Left renal cortex interstitium (tissue), 4 donors: ENCODE measurements at regions not wholly inside any gene's neighbourhood (a gene's known extent, or its start where the extent isn't known, plus 50 kb on each side); places are given as distances from the start of the nearest gene placed in this dataset.
"Not testable (repeated sequence)": the region's sequence is repeated elsewhere in the genome, so short reads cannot be mapped to it uniquely, and the experiment has no call there.

ENCODE experiments used
- DNase-seq, 4 donors: peaks; one replicate each; pipeline ENCODE4 v3.0.0-alpha.2; 2013; ENCODE audit warnings: low read depth in 4 of 4, low spot score in 2 of 4, missing footprints in 1 of 4

DNA sequence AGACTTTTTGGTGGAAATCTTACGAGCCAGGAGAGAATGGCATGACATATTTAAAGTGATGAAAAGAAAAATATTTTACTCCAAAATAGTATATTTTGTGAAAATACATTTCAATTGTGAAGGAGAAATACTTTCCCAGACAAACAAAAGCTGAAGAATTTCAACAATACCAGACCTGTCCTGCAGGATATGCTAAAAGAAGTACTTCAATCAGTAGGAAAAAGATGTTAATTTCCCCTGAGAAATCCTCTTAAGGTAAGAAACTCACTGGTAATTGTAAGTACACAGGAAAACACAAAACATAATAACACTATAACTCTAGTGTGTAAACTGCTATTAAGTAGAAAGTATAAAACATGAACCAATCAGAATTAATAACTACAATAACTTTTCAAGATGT lies 341.8 kb upstream of the GJE1 start:
- no peak for DNase-seq

GRCh38 chr6:141788096-141788495 lies 344.6 kb upstream of the GJE1 start:
- no peak for DNase-seq

- no peak for DNase-seq
Observed at GRCh38 chr6:141783585-141783984, 349.1 kb upstream of the GJE1 start.

DNA sequence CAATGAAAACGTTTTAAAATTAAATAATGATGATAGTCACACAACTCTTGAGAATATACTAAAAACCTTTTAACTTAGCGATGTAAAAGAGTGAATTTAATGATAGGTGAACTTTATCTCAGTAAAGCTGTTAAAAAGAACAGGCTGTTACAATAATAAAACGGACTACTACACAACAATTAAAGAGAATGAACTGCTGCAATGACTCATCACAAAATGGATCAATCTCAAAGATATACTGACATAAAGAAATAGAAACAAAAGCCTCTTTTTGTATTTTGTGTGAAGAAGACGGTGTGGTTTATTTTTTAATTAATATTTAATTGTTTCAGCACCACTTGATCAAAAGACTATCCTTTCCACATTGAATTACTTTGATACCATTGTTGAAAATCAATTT lies 352.4 kb upstream of the GJE1 start:
- no peak for DNase-seq

DNA sequence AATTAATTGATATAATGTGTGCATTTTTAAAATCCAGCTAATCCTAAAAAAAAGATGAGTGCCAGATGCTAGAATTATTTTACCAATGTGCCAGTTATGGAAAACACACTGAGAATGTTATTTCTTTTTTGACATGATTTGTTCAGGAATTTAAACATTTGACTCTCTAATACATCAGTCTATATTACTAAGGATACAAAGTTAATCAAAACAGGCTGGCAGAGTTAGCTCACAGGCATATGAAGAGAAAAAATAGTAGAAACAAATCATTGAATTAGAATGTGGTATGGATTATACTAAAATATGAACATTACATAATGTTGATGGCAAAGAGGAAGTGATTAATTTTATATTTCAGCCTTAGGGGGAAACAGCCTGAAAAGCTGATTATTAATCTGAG lies 368.3 kb upstream of the GJE1 start:
- no peak for DNase-seq

- DNase-seq = no peak
Observed at GRCh38 chr6:141758430-141758829, 374.3 kb upstream of the GJE1 start.

- DNase-seq = no peak
Observed at GRCh38 chr6:141753180-141753579, 379.5 kb upstream of the GJE1 start.

- no peak for DNase-seq
Observed at GRCh38 chr6:141752677-141753076, 380.0 kb upstream of the GJE1 start.

- DNase-seq = not testable (repeated sequence)
Observed at GRCh38 chr6:141746324-141746723, 386.4 kb upstream of the GJE1 start.

DNA sequence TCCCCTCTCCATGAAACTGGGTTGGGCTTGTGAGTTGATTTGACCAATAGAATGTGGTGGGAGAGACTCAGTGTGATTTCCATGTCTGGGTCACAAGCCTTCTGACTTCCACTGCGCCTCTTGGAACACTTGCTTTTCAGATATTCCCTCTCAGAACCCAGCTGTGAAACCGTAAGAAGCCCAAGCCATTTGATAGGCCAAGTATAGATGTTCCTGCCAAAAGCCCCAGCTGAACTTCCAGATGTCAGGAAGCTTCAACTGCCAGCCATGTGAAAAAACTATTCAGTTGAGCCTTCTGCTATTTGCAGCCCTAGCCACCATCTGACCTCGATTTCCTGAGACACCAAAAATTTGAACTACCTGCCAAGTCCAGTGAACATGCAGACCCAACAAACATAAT lies 387.8 kb upstream of the GJE1 start:
- DNase-seq = no peak

DNA sequence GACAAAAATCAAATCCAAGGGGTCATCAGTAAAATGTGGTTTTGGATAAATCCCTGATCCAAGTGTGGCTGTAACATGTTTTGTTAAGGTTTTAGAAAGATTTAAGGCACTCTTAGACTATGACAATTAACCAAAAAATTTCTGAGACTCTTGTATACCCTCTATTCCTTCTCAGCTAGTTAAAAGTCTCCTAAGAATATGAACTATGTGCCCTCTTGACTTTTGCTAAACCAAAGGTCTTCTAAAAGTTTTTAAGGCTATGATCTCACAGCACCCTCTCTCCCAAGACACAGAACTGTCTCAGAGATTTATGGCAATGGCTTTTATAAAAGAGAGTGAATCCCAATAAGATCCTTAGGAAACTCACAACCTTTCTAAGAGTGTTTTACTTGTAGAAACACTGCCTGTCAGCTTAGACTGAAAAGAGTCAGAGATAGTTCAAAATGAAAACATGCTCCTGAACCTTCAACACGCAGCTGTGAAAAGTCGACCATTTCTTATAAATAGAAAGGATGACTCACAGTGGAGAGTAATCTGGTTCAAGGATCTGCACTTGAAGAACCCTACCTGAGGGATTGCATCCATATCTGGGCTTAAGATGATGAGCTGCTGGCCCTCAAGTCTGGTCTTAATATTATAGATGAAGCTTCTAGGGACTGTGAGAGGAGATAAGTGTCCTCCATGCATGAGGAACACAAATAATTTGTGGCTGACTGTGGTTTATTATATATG lies 388.4 kb upstream of the GJE1 start:
- no peak for DNase-seq

DNA sequence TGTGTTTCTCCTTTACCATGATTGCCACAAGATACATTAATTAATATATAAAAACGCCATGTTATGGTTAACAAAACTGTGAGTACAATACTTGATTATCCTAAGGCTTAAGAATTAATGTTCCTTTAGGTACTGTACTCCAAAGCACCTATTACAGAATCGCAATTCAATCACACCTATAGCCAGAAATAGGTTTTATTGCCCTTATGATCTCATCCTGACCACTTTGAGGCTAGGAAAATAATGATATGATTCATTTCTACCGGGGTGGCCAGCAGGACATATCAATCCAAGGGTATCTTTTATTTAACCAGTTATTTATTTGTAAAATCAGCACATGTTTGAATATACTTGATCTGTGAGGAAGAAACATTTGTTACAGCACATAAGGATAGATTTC lies 396.6 kb upstream of the GJE1 start:
- DNase-seq = no peak

DNA sequence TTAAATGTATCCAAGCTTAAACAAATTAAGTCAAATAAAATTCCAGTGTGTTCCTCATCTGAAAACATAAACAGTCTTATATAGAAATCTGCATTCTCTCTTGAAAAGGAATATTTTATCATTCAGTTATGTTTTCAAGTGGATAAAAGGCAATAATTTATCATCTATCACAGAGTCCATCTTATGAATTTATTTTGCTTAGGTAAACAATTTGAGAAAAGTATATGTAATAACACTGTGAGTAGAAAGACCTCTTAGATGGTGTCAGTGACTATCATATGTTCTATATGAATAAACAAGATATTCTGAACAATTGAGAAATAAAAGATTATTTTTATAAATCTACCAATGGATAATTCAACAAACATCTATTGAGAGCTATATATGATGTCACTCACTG lies 397.6 kb upstream of the GJE1 start:
- no peak for DNase-seq

GRCh38 chr6:141734071-141734840 lies 398.5 kb upstream of the GJE1 start:
- DNase-seq = no peak

DNA sequence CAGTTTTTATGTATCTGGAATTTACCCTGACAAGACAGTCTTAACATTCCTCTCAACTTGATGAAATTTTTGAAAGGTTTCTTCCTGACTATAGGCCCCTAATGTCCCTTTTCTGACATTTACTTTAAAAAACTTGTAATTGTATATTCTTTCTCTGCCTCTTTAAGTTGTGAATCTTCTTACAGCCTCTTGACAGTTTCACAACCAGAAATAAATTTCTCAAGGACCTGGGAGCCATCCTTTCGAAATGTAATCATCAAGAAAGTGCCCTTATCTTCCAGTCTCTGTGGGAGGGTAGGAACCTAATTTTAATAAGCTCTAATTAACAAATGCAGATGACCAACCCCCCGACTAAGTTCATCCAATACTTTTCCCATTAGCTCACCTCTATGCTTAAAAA lies 403.6 kb upstream of the GJE1 start:
- peak in 3 of 4 donors; percentile 24 to 31 (median 27) for DNase-seq

- no peak for DNase-seq
Observed at GRCh38 chr6:141728330-141728729, 404.4 kb upstream of the GJE1 start.

DNA sequence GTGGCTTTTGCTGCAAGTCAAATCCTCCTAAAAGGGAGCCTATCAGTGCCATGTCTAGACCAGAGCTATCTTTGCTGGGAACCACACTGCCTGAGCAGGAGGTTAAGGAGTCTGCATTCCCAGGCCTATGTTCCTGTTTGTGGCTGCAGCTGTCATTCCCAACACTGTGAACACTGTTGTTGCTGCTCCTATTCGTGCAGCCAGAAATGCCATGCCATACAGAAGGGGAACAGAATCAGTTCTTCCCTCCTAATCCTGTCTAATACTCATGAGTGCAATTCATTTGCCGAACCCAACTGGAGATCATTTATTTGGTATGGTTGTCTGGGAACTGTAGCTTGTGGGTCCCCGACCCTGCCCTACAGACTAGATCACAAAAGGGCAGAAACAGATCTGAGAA lies 406.5 kb upstream of the GJE1 start:
- DNase-seq = no peak

- DNase-seq = no peak
Observed at GRCh38 chr6:141724731-141725130, 408.0 kb upstream of the GJE1 start.

DNA sequence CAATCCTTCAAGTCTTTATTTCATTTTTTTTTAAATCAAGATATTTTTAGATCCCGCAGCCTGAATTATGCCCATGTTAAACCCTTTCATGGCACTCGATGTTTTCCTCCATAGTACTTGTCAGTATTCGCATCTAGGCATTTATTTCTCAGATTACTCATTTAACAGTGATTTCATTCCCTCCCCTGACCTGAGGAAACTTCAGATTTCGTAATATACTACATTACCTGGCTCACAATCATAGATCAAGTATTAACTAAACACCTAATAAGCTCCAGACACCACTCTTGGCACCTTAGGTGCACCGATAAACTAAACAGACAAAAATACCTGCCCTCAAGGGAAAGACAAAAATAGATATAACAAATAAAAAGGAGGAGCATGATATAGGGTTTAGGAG lies 413.2 kb upstream of the GJE1 start:
- no peak for DNase-seq

DNA sequence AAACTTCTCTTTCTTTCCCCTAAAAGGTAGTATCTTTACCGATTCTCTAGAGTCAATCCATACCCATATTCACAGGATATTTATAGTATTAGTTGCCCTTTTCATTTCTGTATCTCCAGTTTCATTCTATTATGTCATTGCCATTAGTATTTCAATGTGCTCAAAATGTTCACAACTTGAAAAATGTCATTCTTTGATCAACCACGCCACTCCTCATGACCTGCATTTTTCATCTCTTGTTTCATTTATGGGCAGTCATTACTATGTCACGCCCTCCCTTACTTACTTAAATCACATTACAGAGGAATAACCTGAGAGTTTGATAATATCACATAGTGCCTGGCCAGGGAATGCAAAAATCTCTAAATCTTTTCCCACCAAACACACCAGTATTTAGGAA lies 427.3 kb upstream of the GJE1 start:
- DNase-seq = no peak

DNA sequence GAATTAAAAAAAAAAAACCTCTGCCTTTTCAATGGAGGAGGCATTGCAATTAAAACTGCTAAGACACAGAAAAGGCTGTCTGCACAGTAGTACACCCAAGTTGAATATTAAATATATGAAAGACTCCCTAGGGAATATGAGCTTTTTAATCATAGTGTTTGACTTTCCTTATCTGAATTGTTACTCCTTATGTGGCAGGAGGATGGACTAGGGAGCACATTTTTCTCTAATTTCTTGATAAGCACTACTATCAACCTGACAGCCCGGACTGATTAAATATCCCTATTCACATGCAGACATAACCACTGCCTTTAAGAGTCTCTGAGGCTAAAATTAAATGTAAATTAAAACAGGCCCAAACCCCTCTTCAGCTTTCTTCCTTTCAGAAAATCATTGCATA lies 428.6 kb upstream of the GJE1 start:
- no peak for DNase-seq

DNA sequence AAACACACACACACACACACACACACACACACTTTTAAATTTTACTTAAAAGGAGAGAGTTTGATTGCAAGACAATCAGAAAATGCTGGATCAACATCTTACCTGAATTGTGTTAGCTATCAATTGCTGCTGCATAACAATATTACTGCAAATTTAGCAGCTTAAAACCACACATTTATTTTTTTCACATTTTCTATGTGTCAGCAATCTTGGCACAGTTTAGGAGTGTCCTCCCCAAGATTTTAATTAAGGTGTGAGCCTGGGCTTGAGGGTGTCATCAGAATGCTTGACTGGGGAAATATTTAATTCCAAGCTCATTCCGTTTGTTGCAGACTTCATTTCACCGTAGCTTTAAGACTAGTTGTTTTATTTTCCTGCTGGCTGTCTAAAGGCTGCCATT lies 431.0 kb upstream of the GJE1 start:
- DNase-seq = no peak
